Endothelial cell of umbilical vein (primary cell): ENCODE measurements at regions not wholly inside any gene's neighbourhood (a gene's known extent, or its start where the extent isn't known, plus 50 kb on each side); places are given as distances from the start of the nearest gene placed in this dataset.
A peak's percentile ranks its signal among the peaks of the same experiment; 100 is the strongest.

Experiments used
- BruUV-seq: library from RNA; stranded (reverse); fragments of 400-500 nt; replicated peaks from 2 replicates; lab custom pipeline; 2021; lab: Mats Ljungman, UMichigan
- CTCF ChIA-PET: fragments of 300-600, 350-600 bp; sonication (Branson Sonifier 250); formaldehyde crosslinking; loops from one replicate; lab custom pipeline; 2021; ENCODE audit warnings: antibody characterized with exemption, inconsistent platforms; lab: Charles Lee
- POLR2A ChIA-PET: fragments of 300-600, 350-600 bp; sonication (Branson Sonifier 250); formaldehyde crosslinking; loops from one replicate; lab custom pipeline; 2021; ENCODE audit warnings: antibody characterized with exemption, inconsistent platforms; lab: Charles Lee
- DNase-seq: peaks from one replicate; pipeline ENCODE4 v3.0.0-alpha.2; 2011; ENCODE audit warnings: low read depth, low spot score
- FAIRE-seq: peaks from 2 replicates; lab custom pipeline; 2011; peaks lifted over from hg19 to GRCh38; lab: Jason Lieb, UNC
- H2AFZ ChIP-seq: 2 replicates; pipeline ENCODE4 v1.6.0; 2012; ENCODE audit warnings: low read depth, low read length, control low read depth, inconsistent platforms
- H3K27ac ChIP-seq: 2 replicates; pipeline ENCODE4 v1.5.1; 2011; ENCODE audit warnings: low read depth, mild to moderate bottlenecking, control low read depth, low read length, moderate library complexity; ENCODE audit not compliant: insufficient read depth
- H3K27me3 ChIP-seq, 2 experiments: 2 replicates each; pipeline versions ENCODE4 v1.6.0 to v1.6.1; 2011; ENCODE audit warnings: low read length in 2 of 2, mixed read lengths in 1 of 2; ENCODE audit not compliant: control insufficient read depth in 2 of 2, insufficient read depth in 2 of 2
- H3K36me3 ChIP-seq, 2 experiments: 2 replicates in 1 of 2; 3 replicates in 1 of 2; pipeline ENCODE4 v1.5.1; 2011; ENCODE audit warnings: low read length in 2 of 2, mild to moderate bottlenecking in 1 of 2, moderate library complexity in 1 of 2; ENCODE audit not compliant: control insufficient read depth in 2 of 2, insufficient read depth in 2 of 2; ENCODE audit errors: extremely low read depth in 1 of 2
- H3K4me1 ChIP-seq: 3 replicates; pipeline ENCODE4 v1.5.1; 2011; ENCODE audit warnings: mild to moderate bottlenecking, low read length; ENCODE audit not compliant: control insufficient read depth, insufficient read depth; ENCODE audit errors: extremely low read depth
- H3K4me2 ChIP-seq: 2 replicates; pipeline ENCODE4 v1.6.1; 2011; ENCODE audit warnings: low read length, control low read depth, mixed read lengths; ENCODE audit not compliant: insufficient read depth
- H3K4me3 ChIP-seq, 3 experiments: fragments of 200-600 bp in 1 of 3; sonication (generic), shearing (Covaris generic) in 1 of 3; replicated peaks in 1 of 3; 2 replicates each; pipeline ENCODE4 v1.5.1; 2011 to 2016; ENCODE audit warnings: control low read depth in 3 of 3, low read length in 3 of 3, mild to moderate bottlenecking in 2 of 3, inconsistent platforms in 1 of 3, low read depth in 1 of 3, moderate library complexity in 1 of 3; ENCODE audit not compliant: insufficient read depth in 1 of 3
- H3K79me2 ChIP-seq: 2 replicates; pipeline ENCODE4 v1.6.0; 2012; ENCODE audit warnings: low read length, inconsistent platforms; ENCODE audit not compliant: control insufficient read depth, insufficient read depth
- H3K9ac ChIP-seq: replicated peaks from 2 replicates; pipeline ENCODE3; 2011; ENCODE audit warnings: low read length, control low read depth; ENCODE audit not compliant: insufficient read depth; ENCODE audit errors: extremely low read depth
- H3K9me1 ChIP-seq: replicated peaks from 3 replicates; pipeline ENCODE4 v1.6.0; 2011; ENCODE audit warnings: mild to moderate bottlenecking, low read length; ENCODE audit not compliant: control insufficient read depth, insufficient read depth; ENCODE audit errors: extremely low read depth
- H3K9me3 ChIP-seq: replicated peaks from 2 replicates; pipeline ENCODE4 v1.5.1; 2012; ENCODE audit warnings: low read length, inconsistent platforms; ENCODE audit not compliant: control insufficient read depth, insufficient read depth
- H4K20me1 ChIP-seq: replicated peaks from 2 replicates; pipeline ENCODE3; 2011; ENCODE audit warnings: mild to moderate bottlenecking, low read length; ENCODE audit not compliant: control insufficient read depth, insufficient read depth; ENCODE audit errors: extremely low read depth
- CTCF ChIP-seq, 2 donors: IDR thresholded peaks; 1 replicate in 1 of 2; 2 replicates in 1 of 2; pipeline ENCODE4 v1.5.1; 2011; ENCODE audit warnings: low read length in 2 of 2, mild to moderate bottlenecking in 2 of 2, moderate library complexity in 2 of 2, control low read depth in 1 of 2, inconsistent platforms in 1 of 2, low read depth in 1 of 2; ENCODE audit not compliant: insufficient read depth in 1 of 2; ENCODE audit errors: extremely low read depth in 1 of 2
- EZH2 ChIP-seq: IDR thresholded peaks from 2 replicates; pipeline ENCODE4 v1.6.1; 2012; ENCODE audit warnings: borderline replicate concordance, low read depth, mild to moderate bottlenecking, moderate library complexity, low read length, inconsistent platforms; ENCODE audit not compliant: severe bottlenecking
- FOS ChIP-seq: IDR thresholded peaks from 2 replicates; pipeline ENCODE4 v1.6.1; 2011; ENCODE audit warnings: mild to moderate bottlenecking, low read length, moderate library complexity, borderline replicate concordance; ENCODE audit not compliant: insufficient read depth
- GATA2 ChIP-seq: IDR thresholded peaks from 2 replicates; pipeline ENCODE4 v1.7.0; 2011; ENCODE audit warnings: low read depth, mild to moderate bottlenecking, moderate library complexity, mixed read lengths, low read length; ENCODE audit not compliant: insufficient read length, insufficient read depth
- JUN ChIP-seq: IDR thresholded peaks from 2 replicates; pipeline ENCODE4 v1.6.1; 2011; ENCODE audit warnings: borderline replicate concordance, low read depth; ENCODE audit not compliant: insufficient read length, insufficient read depth
- MAX ChIP-seq: IDR thresholded peaks from 2 replicates; pipeline ENCODE4 v1.6.1; 2011; ENCODE audit not compliant: insufficient read depth, insufficient read length
- MYC ChIP-seq: IDR thresholded peaks from one replicate; pipeline ENCODE4 v1.6.1; 2011; ENCODE audit warnings: mild to moderate bottlenecking, low read depth, low read length
- POLR2A ChIP-seq: IDR thresholded peaks from 2 replicates; pipeline ENCODE4 v1.6.1; 2012; ENCODE audit warnings: low read depth, mild to moderate bottlenecking, control low read depth, low read length
- POLR2AphosphoS5 ChIP-seq: IDR thresholded peaks from 2 replicates; pipeline ENCODE4 v1.6.1; 2012; ENCODE audit warnings: low read depth, mild to moderate bottlenecking, control low read depth, low read length, moderate library complexity; ENCODE audit not compliant: insufficient read depth
- dilution Hi-C: fragments of 300-500 bp; cut with MboI; formaldehyde crosslinking; loops from one replicate; pipeline ENCODE4 v1.15.0; 2019; ENCODE audit warnings: low sequenced_read_pairs; ENCODE audit not compliant: extremely low pct_ligation_motif_present
- intact Hi-C: fragments of 100-400 bp; cut with micrococcal nuclease; formaldehyde crosslinking; loops from one replicate; pipeline ENCODE4 v1.10.0; 2022

- TF ChIP-seq POLR2A (no peak), CTCF (IDR thresholded peaks at IDR 0.05; ENCODE audit: extremely low read depth in 1 of 2, insufficient read depth in 1 of 2, low read depth in 1 of 2, low read length in 2 of 2) (no peak)
- Histone ChIP-seq H3K79me2 (peaks cover 84% of the 10 kb centered on the region), H4K20me1 (no peaks in the 10 kb centered on the region), H3K9me1 (no peaks in the 10 kb centered on the region), H3K4me1 (peaks cover 37% of the 10 kb centered on the region), H3K4me3 (peak overlapping the region in 1 of 3 experiments; percentile 57), H2AFZ (peak overlapping the region; percentile 39), H3K9ac (peak overlapping the region; percentile 64), H3K27me3 (no peaks in the 10 kb centered on the region), H3K27ac (peak overlapping the region; percentile 53), H3K9me3 (no peaks in the 10 kb centered on the region), H3K4me2 (peak overlapping the region; percentile 88), H3K36me3 (no peaks in the 10 kb centered on the region)
- POLR2A ChIA-PET, result no interaction called here
- no TSS peak for BruUV-seq
- dilution Hi-C loops, result no loop called here
- FAIRE-seq (no peak), DNase-seq (no peak)
- CTCF ChIA-PET, result interaction anchor here (1.2 to 1.4 kb wide), 2 partner anchors 10 to 65 kb away, joined by 3 read pairs; no protein-coding TSS in a partner anchor
- intact Hi-C loops, result loop anchor here (2.0 kb wide), 1 partner anchor 17 kb away; no protein-coding TSS in a partner anchor
Measured at GRCh38 chr22:46061501-46062231, 84.7 kb upstream of the WNT7B start.

- CTCF ChIA-PET, result interaction anchor here (1.4 kb wide), 1 partner anchor 66 kb away, joined by 3 read pairs; no protein-coding TSS in a partner anchor
- no peak for DNase-seq
- no peak overlapping the region for H3K4me2 ChIP-seq
- H3K4me1 ChIP-seq, result peaks cover 37% of the 10 kb centered on the region
- no peaks in the 10 kb centered on the region for H3K9me3 ChIP-seq
- H3K27ac ChIP-seq, result no peak overlapping the region
- TF ChIP-seq POLR2AphosphoS5, result no peak
- no peak for TF ChIP-seq POLR2A
- no peak for TF ChIP-seq GATA2
- TF ChIP-seq JUN, result no peak
- no peak for TF ChIP-seq EZH2
- no peak for TF ChIP-seq CTCF (IDR thresholded peaks at IDR 0.05; ENCODE audit: extremely low read depth in 1 of 2, insufficient read depth in 1 of 2, low read depth in 1 of 2, low read length in 2 of 2)
- TF ChIP-seq MYC, result no peak
- no peak for TF ChIP-seq FOS
- no peak for TF ChIP-seq MAX
- H3K79me2 ChIP-seq, result peaks cover 84% of the 10 kb centered on the region
- H2AFZ ChIP-seq, result no peak overlapping the region
- H3K4me3 ChIP-seq, result no peak overlapping the region
- H3K9ac ChIP-seq, result no peak overlapping the region
- no TSS peak for BruUV-seq
- intact Hi-C loops (no loop called here), dilution Hi-C loops (no loop called here)
- no peak for FAIRE-seq
- H4K20me1 ChIP-seq, result no peaks in the 10 kb centered on the region
- POLR2A ChIA-PET, result no interaction called here
- no peaks in the 10 kb centered on the region for H3K27me3 ChIP-seq
- no peaks in the 10 kb centered on the region for H3K9me1 ChIP-seq
- no peaks in the 10 kb centered on the region for H3K36me3 ChIP-seq
Measured at GRCh38 chr22:46062232-46062615, 85.3 kb upstream of the WNT7B start.
